IMR-90 (cell line): ENCODE measurements at regions not wholly inside any gene's neighbourhood (a gene's known extent, or its start where the extent isn't known, plus 50 kb on each side); places are given as distances from the start of the nearest gene placed in this dataset.

ENCODE experiments used
- ATAC-seq: fragments of 200-7000 bp; cut with Tn5 transposase; 2 replicates; pipeline ENCODE4 v1.9.1; 2020; ENCODE audit warnings: low read depth, mild to moderate bottlenecking, moderate library complexity
- BruUV-seq: library from RNA; stranded (reverse); fragments of 400-500 nt; replicated peaks from 2 replicates; lab custom pipeline; 2021; lab: Mats Ljungman, UMichigan
- CTCF ChIA-PET: fragments of 300-600 bp; formaldehyde crosslinking; extraction: SDS; loops from one replicate; lab custom pipeline; 2021; ENCODE audit warnings: antibody characterized with exemption; lab: Yijun Ruan, JAX
- POLR2A ChIA-PET: fragments of 300-600 bp; sonication (Branson Sonifier 250); formaldehyde crosslinking; loops from one replicate; lab custom pipeline; 2022; ENCODE audit warnings: antibody characterized with exemption; ENCODE audit not compliant: unreplicated experiment; lab: Charles Lee
- DNase-seq: peaks from one replicate; pipeline ENCODE4 v3.0.0; 2013
- H2AFZ ChIP-seq: replicated peaks from 2 replicates; pipeline ENCODE3; 2013; ENCODE audit warnings: low read length, mild to moderate bottlenecking; ENCODE audit not compliant: poor library complexity
- H2AK5ac ChIP-seq: 2 replicates; pipeline ENCODE4 v1.6.1; 2013; ENCODE audit warnings: low read depth, low read length, inconsistent platforms
- H2AK9ac ChIP-seq: replicated peaks from 2 replicates; pipeline ENCODE3; 2013; ENCODE audit warnings: mild to moderate bottlenecking, low read depth, low read length, moderate library complexity; ENCODE audit not compliant: poor library complexity
- H2BK120ac ChIP-seq: 2 replicates; pipeline ENCODE4 v1.6.1; 2013; ENCODE audit warnings: low read depth, low read length, inconsistent platforms
- H2BK15ac ChIP-seq: 3 replicates; pipeline ENCODE4 v1.6.1; 2013; ENCODE audit warnings: low read depth, low read length, inconsistent platforms
- H2BK20ac ChIP-seq: 2 replicates; pipeline ENCODE4 v1.6.1; 2013; ENCODE audit warnings: low read depth, mild to moderate bottlenecking, inconsistent platforms, low read length, moderate library complexity
- H2BK5ac ChIP-seq: 2 replicates; pipeline ENCODE4 v1.6.1; 2013; ENCODE audit warnings: mild to moderate bottlenecking, low read depth, low read length, inconsistent platforms; ENCODE audit not compliant: poor library complexity, severe bottlenecking
- H3K14ac ChIP-seq: replicated peaks from 2 replicates; pipeline ENCODE4 v1.6.1; 2013; ENCODE audit warnings: low read depth, low read length, inconsistent platforms
- H3K18ac ChIP-seq: 2 replicates; pipeline ENCODE4 v1.6.1; 2013; ENCODE audit warnings: low read depth, low read length, control low read depth
- H3K23ac ChIP-seq: 2 replicates; pipeline ENCODE4 v1.6.1; 2013; ENCODE audit warnings: low read depth, low read length, inconsistent platforms
- H3K27ac ChIP-seq: 2 replicates; pipeline ENCODE4 v1.5.1; 2013; ENCODE audit warnings: mild to moderate bottlenecking, control low read depth, low read length; ENCODE audit not compliant: insufficient read depth
- H3K27me3 ChIP-seq: 2 replicates; pipeline ENCODE4 v1.6.1; 2013; ENCODE audit warnings: low read length; ENCODE audit not compliant: control insufficient read depth, insufficient read depth
- H3K36me3 ChIP-seq: 2 replicates; pipeline ENCODE4 v1.6.1; 2013; ENCODE audit warnings: low read length, mixed read lengths; ENCODE audit not compliant: control insufficient read depth, insufficient read depth
- H3K4ac ChIP-seq: 2 replicates; pipeline ENCODE4 v1.6.1; 2013; ENCODE audit warnings: low read depth, low read length, inconsistent platforms
- H3K4me1 ChIP-seq: 2 replicates; pipeline ENCODE4 v1.6.1; 2013; ENCODE audit warnings: low read length, mixed read lengths; ENCODE audit not compliant: control insufficient read depth, insufficient read depth
- H3K4me2 ChIP-seq: 2 replicates; pipeline ENCODE4 v1.6.1; 2013; ENCODE audit warnings: low read depth, mild to moderate bottlenecking, control low read depth, low read length, moderate library complexity
- H3K4me3 ChIP-seq: 2 replicates; pipeline ENCODE4 v1.5.1; 2013; ENCODE audit warnings: low read depth, mild to moderate bottlenecking, control low read depth, low read length, moderate library complexity; ENCODE audit not compliant: insufficient read depth
- H3K56ac ChIP-seq: 2 replicates; pipeline ENCODE4 v1.6.1; 2013; ENCODE audit warnings: low read length, inconsistent platforms; ENCODE audit not compliant: insufficient read depth; ENCODE audit errors: extremely low read depth
- H3K79me1 ChIP-seq, 2 experiments: 2 replicates each; pipeline ENCODE4 v1.6.1; 2013; ENCODE audit warnings: low read length in 2 of 2, inconsistent platforms in 1 of 2, low read depth in 1 of 2
- H3K9ac ChIP-seq: 2 replicates; pipeline ENCODE4 v1.6.1; 2013; ENCODE audit warnings: low read depth, low read length, control low read depth
- H3K9me1 ChIP-seq: 2 replicates; pipeline ENCODE4 v1.6.1; 2013; ENCODE audit warnings: low read length, inconsistent platforms; ENCODE audit not compliant: insufficient read depth
- H3K9me3 ChIP-seq: 2 replicates; pipeline ENCODE4 v1.6.1; 2013; ENCODE audit warnings: low read length; ENCODE audit not compliant: control insufficient read depth, insufficient read depth
- H4K20me1 ChIP-seq: 2 replicates; pipeline ENCODE4 v1.6.1; 2013; ENCODE audit warnings: low read length, inconsistent platforms; ENCODE audit not compliant: insufficient read depth
- H4K5ac ChIP-seq: 2 replicates; pipeline ENCODE4 v1.6.1; 2013; ENCODE audit warnings: mild to moderate bottlenecking, low read depth, low read length, control low read depth
- H4K8ac ChIP-seq, 2 experiments: 2 replicates each; pipeline ENCODE4 v1.6.1; 2013; ENCODE audit warnings: low read depth in 2 of 2, low read length in 2 of 2, control low read depth in 1 of 2, inconsistent platforms in 1 of 2
- H4K91ac ChIP-seq: 2 replicates; pipeline ENCODE4 v1.6.1; 2013; ENCODE audit warnings: low read depth, low read length, inconsistent platforms; ENCODE audit not compliant: insufficient read depth
- BHLHE40 ChIP-seq: fragments of 150-350 bp; IDR thresholded peaks from 2 replicates; pipeline ENCODE4 v1.6.1; 2016; ENCODE audit warnings: mild to moderate bottlenecking, low read depth, low read length
- CEBPB ChIP-seq: IDR thresholded peaks from 2 replicates; pipeline ENCODE4 v1.6.1; 2012; ENCODE audit warnings: low read depth, low read length, improper control_type of control experiment
- CHD1 ChIP-seq: IDR thresholded peaks from 2 replicates; pipeline ENCODE4 v1.6.1; 2012; ENCODE audit warnings: low read depth, low read length, improper control_type of control experiment
- CTCF ChIP-seq: conservative IDR thresholded peaks from 2 replicates; pipeline ENCODE4 v1.5.1; 2012; ENCODE audit warnings: mild to moderate bottlenecking, low read depth, low read length, improper control_type of control experiment
- ELK1 ChIP-seq: fragments of 150-350 bp; IDR thresholded peaks from 2 replicates; pipeline ENCODE4 v1.6.1; 2016; ENCODE audit warnings: low read depth, mild to moderate bottlenecking, low read length, moderate library complexity, borderline replicate concordance
- FOS ChIP-seq: fragments of 150-350 bp; IDR thresholded peaks from 2 replicates; pipeline ENCODE4 v1.6.1; 2016; ENCODE audit warnings: low read depth, low read length
- MAFK ChIP-seq: IDR thresholded peaks from 2 replicates; pipeline ENCODE4 v1.6.1; 2012; ENCODE audit warnings: low read depth, low read length, improper control_type of control experiment
- MAZ ChIP-seq: IDR thresholded peaks from 2 replicates; pipeline ENCODE4 v1.6.1; 2012; ENCODE audit warnings: low read depth, mild to moderate bottlenecking, low read length, improper control_type of control experiment, moderate library complexity, borderline replicate concordance
- MXI1 ChIP-seq: IDR thresholded peaks from 2 replicates; pipeline ENCODE4 v1.6.1; 2012; ENCODE audit warnings: low read depth, mild to moderate bottlenecking, low read length, moderate library complexity, borderline replicate concordance
- NFE2L2 ChIP-seq: fragments of 150-350 bp; IDR thresholded peaks from 2 replicates; pipeline ENCODE4 v1.6.1; 2016; ENCODE audit warnings: low read depth, mild to moderate bottlenecking, low read length
- POLR2A ChIP-seq: IDR thresholded peaks from 2 replicates; pipeline ENCODE4 v1.6.1; 2012; ENCODE audit warnings: mild to moderate bottlenecking, low read depth, low read length
- RAD21 ChIP-seq: IDR thresholded peaks from 2 replicates; pipeline ENCODE4 v1.6.1; 2012; ENCODE audit warnings: low read length, improper control_type of control experiment
- RCOR1 ChIP-seq: IDR thresholded peaks from 2 replicates; pipeline ENCODE4 v1.6.1; 2012; ENCODE audit warnings: mild to moderate bottlenecking, low read length, improper control_type of control experiment; ENCODE audit not compliant: insufficient replicate concordance
- RFX5 ChIP-seq: IDR thresholded peaks from 2 replicates; pipeline ENCODE4 v1.8.0; 2012; ENCODE audit warnings: low read depth, mild to moderate bottlenecking, low read length, moderate library complexity
- SMC3 ChIP-seq: fragments of 150-350 bp; IDR thresholded peaks from 2 replicates; pipeline ENCODE4 v1.6.1; 2016; ENCODE audit warnings: low read depth, mild to moderate bottlenecking, antibody characterized with exemption, low read length, moderate library complexity
- USF2 ChIP-seq: fragments of 150-350 bp; IDR thresholded peaks from 2 replicates; pipeline ENCODE4 v1.6.1; 2017; ENCODE audit warnings: mild to moderate bottlenecking, antibody characterized with exemption, low read length, low read depth
- whole genome bisulfite sequencing, 2 experiments: methylation state at CpG; one replicate each; pipeline versions ENCODE4 v1.1.5 to v1.1.7; 2013; ENCODE audit warnings: missing lambda C conversion rate in 2 of 2; ENCODE audit not compliant: insufficient read length in 1 of 2; ENCODE audit errors: extremely low coverage in 2 of 2; 5-methylcytosine and 5-hydroxymethylcytosine counted together
- dilution Hi-C: fragments of 300-500 bp; cut with HindIII; formaldehyde crosslinking; loops from one replicate; pipeline ENCODE4 v1.14.3; 2018; ENCODE audit warnings: low sequenced_read_pairs; ENCODE audit not compliant: unreplicated experiment
- in situ Hi-C: fragments of 300-500 bp; cut with MboI; formaldehyde crosslinking; loops from 3 replicates; pipeline ENCODE4 v1.14.3; 2019; ENCODE audit warnings: low sequenced_read_pairs, inconsistent platforms, mixed read lengths
- intact Hi-C: fragments of 100-400 bp; cut with micrococcal nuclease; formaldehyde crosslinking; loops from 2 replicates; pipeline ENCODE4 v1.10.0; 2022

- dilution Hi-C loops, result no loop called here
- H3K56ac ChIP-seq, result no peak overlapping the region
- no peak overlapping the region for H2BK20ac ChIP-seq
- ChIA-PET CTCF (no interaction called here), POLR2A (no interaction called here)
- DNase-seq, result no peak
- H3K4ac ChIP-seq, result no peak overlapping the region
- no peak overlapping the region for H2AK9ac ChIP-seq
- no peak overlapping the region for H2BK15ac ChIP-seq
- H3K4me1 ChIP-seq, result no peaks in the 10 kb centered on the region
- TF ChIP-seq MXI1, result no peak
- no peak for TF ChIP-seq USF2
- no peak for TF ChIP-seq BHLHE40
- TF ChIP-seq RFX5, result no peak
- no peak for TF ChIP-seq RCOR1
- no peak for TF ChIP-seq POLR2A
- TF ChIP-seq FOS, result no peak
- TF ChIP-seq RAD21, result no peak
- TF ChIP-seq SMC3, result no peak
- TF ChIP-seq ELK1, result no peak
- TF ChIP-seq CHD1, result no peak
- TF ChIP-seq MAFK, result no peak
- no peak for TF ChIP-seq CEBPB
- no peak for TF ChIP-seq NFE2L2
- no peak for TF ChIP-seq CTCF
- TF ChIP-seq MAZ, result no peak
- H3K79me1 ChIP-seq, result no peaks in the 10 kb centered on the region
- no peak overlapping the region for H3K23ac ChIP-seq
- H3K36me3 ChIP-seq, result no peaks in the 10 kb centered on the region
- H3K9me3 ChIP-seq, result peaks cover 11% of the 10 kb centered on the region
- no peak for ATAC-seq
- no peak overlapping the region for H2AK5ac ChIP-seq
- no peak overlapping the region for H3K14ac ChIP-seq
- no peaks in the 10 kb centered on the region for H3K9me1 ChIP-seq
- H3K9ac ChIP-seq, result no peak overlapping the region
- in situ Hi-C loops, result no loop called here
- no peak overlapping the region for H3K18ac ChIP-seq
- H3K4me3 ChIP-seq, result no peak overlapping the region
- no peak overlapping the region for H2BK120ac ChIP-seq
- H2BK5ac ChIP-seq, result no peak overlapping the region
- no CpG with 5 or more reads among the region's 1 CpG for WGBS, 2 experiments
- H4K20me1 ChIP-seq, result no peaks in the 10 kb centered on the region
- H4K5ac ChIP-seq, result no peak overlapping the region
- no peak overlapping the region for H3K27ac ChIP-seq
- H3K27me3 ChIP-seq, result no peaks in the 10 kb centered on the region
- no peak overlapping the region for H3K4me2 ChIP-seq
- no TSS peak for BruUV-seq
- H2AFZ ChIP-seq, result no peak overlapping the region
- intact Hi-C loops, result no loop called here
- H4K91ac ChIP-seq, result no peak overlapping the region
- H4K8ac ChIP-seq, result no peak overlapping the region
These were observed 2003.6 kb upstream of the WWC1 start for GRCh38 chr5:166287866-166288265.
